ENCODE measurements at regions not wholly inside any gene's neighbourhood (a gene's known extent, or its start where the extent isn't known, plus 50 kb on each side); places are given as distances from the start of the nearest gene placed in this dataset.

DNA sequence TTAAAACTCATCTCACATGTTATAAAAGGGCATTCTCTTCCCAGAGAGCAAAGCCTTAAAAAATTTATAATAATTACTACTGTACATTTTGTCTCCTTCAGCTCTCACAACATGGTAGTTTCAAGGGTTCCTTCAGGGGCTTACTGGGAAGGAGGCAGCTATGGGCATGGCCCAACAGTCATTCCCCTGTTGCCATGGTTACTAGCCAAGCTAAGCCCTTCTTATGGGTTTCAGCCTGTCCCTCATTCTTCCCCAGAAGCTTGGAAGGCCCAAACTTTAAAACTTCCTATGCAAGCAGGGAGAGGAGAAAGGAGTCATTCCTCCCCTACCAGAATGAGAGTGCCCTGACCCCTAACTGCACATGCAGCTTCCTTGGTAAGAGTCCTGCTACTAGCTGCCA lies 82.2 kb upstream of the CNTLN start:
- Histone ChIP-seq H3K79me2 (ENCODE audit: control insufficient read depth in 1 of 2, insufficient read depth in 2 of 2, low read length in 2 of 2) (no peaks in the 10 kb centered on the region), H3K14ac (ENCODE audit: insufficient read length) (no peak overlapping the region), H3K4ac (replicated peaks; ENCODE audit: insufficient read length, low read depth, low read length) (no peak overlapping the region), H3K27ac (ENCODE audit: low read depth, low read length) (no peak overlapping the region), H4K20me1 (replicated peaks in 1 of 2; ENCODE audit: control insufficient read depth in 1 of 2, insufficient read depth in 2 of 2, low read length in 2 of 2) (no peaks in the 10 kb centered on the region), H3K4me3 (ENCODE audit: extremely low read depth in 1 of 4, insufficient read depth in 2 of 4, low read depth in 3 of 4, low read length in 4 of 4) (no peak overlapping the region), H2BK12ac (ENCODE audit: low read depth, low read length) (0 out of 2 replicates have a peak overlapping the region, but pooled peaks have one; percentile 7), H3K23ac (ENCODE audit: insufficient read length) (no peak overlapping the region), H4K91ac (replicated peaks; ENCODE audit: insufficient read length, low read length) (no peak overlapping the region), H2BK20ac (ENCODE audit: low read length) (no peak overlapping the region), H3K27me3 (replicated peaks in 1 of 4; ENCODE audit: control insufficient read depth in 3 of 4, extremely low read depth in 1 of 4, insufficient read depth in 3 of 4, low read length in 3 of 4) (no peaks in the 10 kb centered on the region), H3K9me3 (ENCODE audit: insufficient read depth in 2 of 2, low read depth in 1 of 2, low read length in 1 of 2) (no peaks in the 10 kb centered on the region), H3K9ac (replicated peaks in 1 of 4; ENCODE audit: extremely low read depth in 1 of 4, low read depth in 3 of 4, low read length in 3 of 4) (no peak overlapping the region), H3K4me2 (ENCODE audit: insufficient read depth in 1 of 2, low read depth in 2 of 2, low read length in 2 of 2) (no peak overlapping the region), H3K4me1 (replicated peaks in 1 of 4; ENCODE audit: control insufficient read depth in 3 of 4, insufficient read depth in 4 of 4, low read length in 3 of 4) (no peaks in the 10 kb centered on the region), H2BK15ac (ENCODE audit: low read length) (no peak overlapping the region), H4K8ac (ENCODE audit: extremely low read depth, insufficient read depth, low read length) (no peak overlapping the region), H2AFZ (ENCODE audit: low read length) (0 out of 2 replicates have a peak overlapping the region, but pooled peaks have one; percentile 79), H3K36me3 (ENCODE audit: control insufficient read depth in 2 of 4, insufficient read depth in 4 of 4, low read length in 3 of 4) (no peaks in the 10 kb centered on the region), H2BK120ac (replicated peaks; ENCODE audit: low read depth, low read length) (no peak overlapping the region), H3K79me1 (ENCODE audit: low read depth, low read length) (no peaks in the 10 kb centered on the region), H2BK5ac (ENCODE audit: low read depth, low read length) (no peak overlapping the region), H3K56ac (replicated peaks; ENCODE audit: insufficient read length, low read depth, low read length) (no peak overlapping the region), H2AK5ac (ENCODE audit: low read depth, low read length) (no peak overlapping the region), H3K23me2 (ENCODE audit: low read depth, low read length) (no peaks in the 10 kb centered on the region), H4K5ac (ENCODE audit: insufficient read length, low read depth, low read length) (no peak overlapping the region), H3K18ac (ENCODE audit: extremely low read depth, low read length) (no peak overlapping the region)
- ChIA-PET CTCF (ENCODE audit: partially characterized antibody) (interaction anchor here (0.6 to 4.5 kb wide), 2 partner anchors 11 to 804 kb away, joined by 5 to 27 read pairs; no protein-coding TSS in a partner anchor), POLR2A (ENCODE audit: partially characterized antibody) (no interaction called here)
- TF ChIP-seq KDM5A (IDR thresholded peaks at IDR 0.05; ENCODE audit: low read length) = no peak
- FAIRE-seq = no peak
- DNase-seq (ENCODE audit: low read depth in 1 of 2, low spot score in 2 of 2) = no peak

All from H1 (cell line).